ENCODE measurements at regions not wholly inside any gene's neighbourhood (a gene's known extent, or its start where the extent isn't known, plus 50 kb on each side); places are given as distances from the start of the nearest gene placed in this dataset.
"Not testable (repeated sequence)": the region's sequence is repeated elsewhere in the genome, so short reads cannot be mapped to it uniquely, and the experiment has no call there.

DNA sequence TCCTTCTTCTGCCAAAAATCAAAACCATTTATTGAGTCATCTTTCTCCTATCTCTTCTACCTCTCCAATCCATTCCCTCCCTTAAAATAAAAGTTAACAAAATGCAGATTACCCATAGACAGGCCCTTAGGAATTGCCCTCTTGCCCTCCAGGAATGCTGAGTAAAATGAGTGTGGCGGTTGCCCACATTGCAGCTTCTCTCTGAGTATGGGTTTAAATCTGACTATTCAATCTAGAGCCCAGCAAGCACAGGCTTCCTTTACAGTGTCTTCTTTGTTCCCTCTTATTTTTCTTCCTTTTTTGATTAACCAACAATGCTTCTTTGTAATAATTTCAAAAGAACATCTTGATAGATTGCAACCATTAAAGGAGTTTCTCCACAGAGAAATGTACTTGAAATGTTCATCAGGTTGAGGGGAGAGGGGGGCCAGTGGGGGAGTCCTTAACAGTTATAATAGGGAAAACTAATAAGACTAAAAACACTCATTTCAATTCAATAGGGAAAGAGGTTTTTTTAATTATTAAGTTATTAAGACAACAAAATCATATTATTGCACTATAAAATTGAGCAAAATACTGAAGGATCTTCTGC, 135.3 kb upstream of the LMCD1 start:
- DNase-seq, result no peak

DNA sequence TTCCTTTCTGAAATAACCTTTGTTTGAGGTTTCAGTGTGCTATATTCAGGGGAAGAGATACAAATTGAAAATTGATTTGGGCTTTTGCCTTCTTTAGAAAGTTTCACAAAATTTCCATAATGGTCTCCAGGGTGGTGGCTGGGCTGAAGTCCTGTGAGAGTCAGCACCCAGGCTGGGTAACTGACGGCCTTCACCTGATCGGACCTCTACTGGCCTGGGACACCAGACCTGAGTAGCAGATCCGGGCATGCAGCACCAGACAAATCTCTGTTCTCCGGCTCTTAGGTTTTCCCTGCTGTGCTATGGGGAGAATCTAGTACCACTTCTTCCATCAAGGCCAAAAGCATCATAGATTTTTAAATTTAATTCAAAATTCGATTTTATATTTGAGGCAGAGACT, 133.0 kb upstream of the LMCD1 start:
- DNase-seq, result no peak

DNA sequence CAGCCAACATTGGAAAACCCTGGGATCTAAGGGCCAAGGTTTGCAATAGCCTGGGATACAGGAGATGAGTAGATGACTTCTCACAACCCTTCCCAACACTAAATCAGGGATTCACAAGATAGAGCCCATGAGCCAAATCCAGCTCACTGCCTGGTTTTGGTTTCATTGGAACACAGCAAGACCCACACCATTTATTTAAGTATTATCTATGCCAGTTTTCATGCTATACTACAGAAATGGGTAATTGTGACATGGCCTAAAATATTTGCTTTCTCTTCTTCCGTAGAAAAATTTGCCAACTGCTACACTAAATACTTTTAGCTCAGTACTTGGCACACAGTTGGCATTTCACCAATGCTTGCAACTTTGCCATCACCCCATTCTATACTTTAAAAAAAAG, 132.0 kb upstream of the LMCD1 start:
- DNase-seq, result no peak

DNA sequence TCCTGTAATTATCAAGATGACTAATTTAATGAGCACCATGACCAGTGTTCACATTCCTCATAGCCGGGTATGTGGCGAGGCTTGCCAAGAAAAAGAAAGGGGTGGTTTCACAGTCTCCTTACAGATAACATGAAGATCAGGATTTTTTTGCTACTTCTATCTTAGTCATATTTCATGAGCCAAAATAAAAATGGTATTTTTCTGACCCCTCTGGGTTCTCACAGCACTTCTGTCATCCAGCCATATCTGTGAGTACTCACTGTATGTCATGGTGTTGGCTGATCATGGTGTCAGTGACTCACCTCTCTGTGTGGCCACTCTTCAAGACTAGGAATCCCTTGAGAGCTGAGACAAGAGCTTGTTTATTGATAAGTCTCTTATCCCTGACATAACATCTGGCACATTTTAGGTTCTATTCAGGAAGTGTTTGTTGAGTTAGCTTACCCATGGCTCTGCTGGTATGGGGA, 130.5 kb upstream of the LMCD1 start:
- peak; percentile 97 for DNase-seq

DNA sequence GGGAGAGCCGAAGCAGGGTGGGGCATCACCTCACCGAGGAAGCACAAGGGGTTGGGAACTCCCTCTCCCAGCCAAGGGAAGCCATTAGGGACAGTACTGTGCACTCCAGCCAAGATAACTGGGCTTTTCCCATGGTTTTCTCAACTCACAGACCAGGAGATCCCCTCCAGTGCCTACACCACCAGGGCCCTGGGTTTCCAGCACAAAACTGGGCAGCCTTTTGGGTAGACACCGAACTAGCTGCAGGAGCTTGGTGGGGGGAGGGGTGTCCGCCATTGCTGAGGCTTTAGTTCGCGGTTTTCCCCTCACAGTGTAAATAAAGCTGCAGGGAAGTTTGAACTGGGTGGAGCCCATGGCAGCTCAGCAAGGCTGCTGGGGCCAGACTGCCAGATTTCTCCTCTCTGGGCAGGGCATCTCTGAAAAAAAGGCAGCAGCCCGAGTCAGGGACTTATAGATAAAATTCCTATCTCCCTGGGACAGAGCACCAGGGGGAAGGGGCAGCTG, 129.6 kb upstream of the LMCD1 start:
- no peak for DNase-seq

DNA sequence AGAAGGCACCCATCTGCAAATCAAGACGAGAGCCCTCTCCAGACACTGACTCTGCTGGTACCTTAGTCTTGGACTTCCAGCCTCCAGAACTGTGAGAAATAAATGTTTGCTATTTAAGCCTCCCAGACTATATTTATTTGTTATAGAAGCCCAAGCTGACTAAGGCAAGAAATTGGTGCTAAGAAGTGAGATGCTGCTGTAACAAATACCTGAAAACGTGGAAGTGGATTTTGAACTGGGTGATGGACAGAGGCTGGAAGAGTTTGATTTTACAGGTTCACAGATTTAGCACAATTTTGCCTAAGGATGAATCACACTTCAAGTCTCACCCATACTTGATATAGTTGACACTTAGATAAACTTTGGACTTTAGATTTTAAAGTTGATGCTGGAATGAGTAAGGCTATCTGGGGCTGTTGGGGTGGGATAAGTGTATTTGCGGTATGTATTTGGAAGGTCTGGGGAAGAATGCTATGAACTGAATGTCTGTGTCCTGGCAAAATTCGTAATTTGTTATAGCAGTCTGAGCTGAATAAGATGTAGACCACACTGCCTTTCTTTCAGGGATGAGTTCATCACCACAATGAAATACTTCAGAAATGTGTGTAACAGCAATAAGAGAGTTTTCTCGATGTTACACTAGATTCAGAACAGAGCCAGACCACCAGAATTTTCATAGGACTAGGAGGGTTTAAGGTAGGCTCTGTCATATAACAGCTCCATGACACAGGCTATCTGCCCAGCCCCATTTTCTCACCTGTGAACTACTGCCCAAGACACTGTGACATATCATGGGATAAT, 120.5 kb upstream of the LMCD1 start:
- no peak for DNase-seq

DNA sequence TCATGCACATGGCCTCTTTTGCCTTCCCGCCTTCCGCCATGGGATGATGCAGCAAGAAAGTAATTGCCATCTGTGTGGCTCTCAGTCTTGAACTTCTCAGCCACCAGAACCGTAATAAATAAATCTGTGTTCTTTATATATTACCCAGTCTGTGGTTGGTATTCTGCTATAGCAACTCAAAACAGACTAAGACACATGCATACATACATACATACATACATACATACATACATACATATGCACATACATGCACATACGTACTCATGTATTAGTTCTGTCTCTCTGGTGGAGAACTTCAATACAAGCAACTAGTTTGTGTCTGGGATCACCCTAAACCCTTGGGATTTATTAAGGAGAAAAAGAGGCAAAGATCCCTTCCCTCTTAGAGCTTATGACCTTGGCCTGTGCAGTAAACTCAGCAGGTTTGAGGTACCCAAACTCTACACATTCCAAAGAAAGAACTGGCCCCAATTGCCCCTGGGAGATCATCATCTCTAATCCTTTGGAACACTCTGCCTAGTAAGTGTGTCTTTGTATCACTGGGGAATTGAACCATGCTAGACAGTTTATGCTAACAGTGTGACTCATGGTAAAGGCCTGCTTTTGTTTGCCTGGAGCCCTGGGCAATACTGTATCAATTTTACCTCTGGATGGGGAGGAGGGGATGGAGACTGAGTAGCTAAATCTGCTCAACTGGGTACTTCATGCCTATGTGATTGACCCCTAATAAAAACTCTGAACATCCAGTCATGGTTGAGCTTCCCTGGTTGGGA, 115.6 kb upstream of the LMCD1 start:
- peak; percentile 61 for DNase-seq

DNA sequence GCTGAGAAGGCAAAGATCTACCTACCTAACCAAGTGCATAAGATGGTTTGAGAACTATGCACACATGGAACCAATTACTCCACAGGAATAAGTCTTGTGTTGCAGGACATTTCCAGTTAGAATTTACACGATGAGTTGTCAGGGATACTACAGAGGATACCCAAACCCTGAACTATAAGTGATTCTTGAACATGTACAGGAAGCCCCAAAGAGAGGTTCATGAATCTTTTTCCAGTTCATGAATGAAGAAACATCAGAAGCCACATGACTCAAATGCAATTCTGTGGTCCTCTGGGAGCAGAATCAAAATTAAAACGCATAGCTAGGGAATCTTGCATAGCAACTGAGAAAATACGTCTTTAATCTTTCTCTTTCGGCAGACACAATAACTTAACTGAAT, 114.1 kb upstream of the LMCD1 start:
- DNase-seq, result peak; percentile 58

DNA sequence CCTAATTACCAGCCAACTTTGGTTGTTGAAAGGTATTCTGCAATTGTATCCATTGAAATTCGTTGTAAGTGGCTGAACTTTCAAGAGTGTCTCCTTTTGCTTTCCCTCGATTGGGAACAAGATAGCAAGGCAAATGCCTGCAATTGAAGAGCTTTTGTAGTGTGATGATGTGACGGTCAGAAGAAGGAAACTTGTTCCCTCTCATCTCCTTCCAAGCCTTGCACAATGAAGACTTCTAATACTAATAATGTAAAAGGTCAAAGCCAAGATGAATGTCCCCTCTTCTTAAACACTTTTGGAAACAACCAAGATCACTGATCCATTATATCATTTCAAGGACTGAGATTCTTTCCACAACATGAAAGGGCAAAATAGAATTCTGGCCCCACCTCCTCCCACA, 101.9 kb upstream of the LMCD1 start:
- no peak for DNase-seq

DNA sequence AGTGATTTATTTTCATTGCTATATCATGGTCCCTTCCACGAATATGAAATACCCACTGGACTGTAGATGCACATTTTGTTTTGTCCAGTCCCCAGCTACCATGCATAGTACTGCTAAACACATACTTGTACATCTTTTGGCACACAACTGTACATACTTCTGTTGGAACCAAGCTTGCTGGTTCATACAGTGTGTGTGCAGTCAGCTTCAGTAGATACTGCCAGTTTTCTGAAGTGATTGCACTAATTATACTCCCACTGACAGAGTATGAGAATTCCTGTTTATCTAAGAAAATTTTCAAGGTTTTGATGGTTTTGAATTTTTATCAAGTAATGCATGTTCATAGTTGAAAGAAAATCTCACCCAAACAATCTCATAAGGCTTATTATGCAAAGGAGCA, 100.7 kb upstream of the LMCD1 start:
- no peak for DNase-seq

DNA sequence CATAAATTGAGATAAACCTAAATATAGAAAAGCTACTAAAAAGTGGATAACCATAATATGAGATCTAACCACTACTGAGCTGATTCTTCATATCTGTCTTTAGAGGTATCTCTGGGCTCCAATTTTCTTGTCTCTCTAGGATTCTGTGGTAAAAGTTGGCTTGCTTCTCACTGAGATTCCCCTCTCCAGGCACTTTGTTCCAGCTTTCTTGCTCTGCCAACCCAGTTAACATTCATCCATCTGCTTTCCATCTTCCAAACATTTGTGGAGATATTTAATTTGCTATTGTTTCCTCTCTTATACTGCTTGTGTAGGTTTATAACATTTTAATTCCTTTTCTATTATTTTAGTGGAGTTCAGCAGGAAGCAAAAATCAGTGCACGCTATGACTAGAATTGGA, 97.6 kb upstream of the LMCD1 start:
- DNase-seq, result no peak

DNA sequence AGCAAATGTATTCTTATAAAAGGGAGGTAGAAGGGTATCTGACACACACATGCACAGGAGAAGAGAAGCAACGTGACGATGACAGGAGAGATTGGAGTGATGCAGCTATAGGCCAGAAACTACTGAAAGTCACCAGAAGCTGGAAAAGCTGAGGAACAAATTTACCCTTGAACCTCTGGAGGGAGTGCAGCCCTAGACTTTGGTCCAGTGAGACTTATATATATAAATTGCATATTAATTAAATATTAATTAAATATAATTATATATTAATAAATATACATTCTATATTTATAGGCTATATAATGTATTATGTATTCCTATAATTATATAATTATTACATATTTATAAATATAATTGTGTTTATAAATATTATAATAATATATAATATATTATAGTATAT, 96.5 kb upstream of the LMCD1 start:
- DNase-seq, result no peak

DNA sequence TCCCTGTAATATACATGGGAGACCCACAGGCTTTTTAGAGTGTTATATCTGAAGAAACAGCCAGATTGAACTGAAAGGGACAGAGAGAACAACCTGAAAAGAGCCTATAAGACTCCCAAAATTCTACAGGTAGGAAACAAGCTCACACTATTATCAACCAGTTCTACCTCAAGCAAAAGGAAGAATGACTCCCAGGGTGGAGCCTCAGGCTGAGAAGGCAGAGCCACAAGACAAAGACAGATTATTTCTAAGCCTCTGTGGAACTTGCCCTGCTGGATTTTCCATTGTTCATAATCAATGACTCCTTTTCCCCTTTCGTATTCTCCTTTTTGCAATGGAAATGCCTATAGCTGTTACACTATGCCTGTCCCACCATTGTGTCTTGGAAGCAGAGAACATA, 95.1 kb upstream of the LMCD1 start:
- DNase-seq, result no peak

DNA sequence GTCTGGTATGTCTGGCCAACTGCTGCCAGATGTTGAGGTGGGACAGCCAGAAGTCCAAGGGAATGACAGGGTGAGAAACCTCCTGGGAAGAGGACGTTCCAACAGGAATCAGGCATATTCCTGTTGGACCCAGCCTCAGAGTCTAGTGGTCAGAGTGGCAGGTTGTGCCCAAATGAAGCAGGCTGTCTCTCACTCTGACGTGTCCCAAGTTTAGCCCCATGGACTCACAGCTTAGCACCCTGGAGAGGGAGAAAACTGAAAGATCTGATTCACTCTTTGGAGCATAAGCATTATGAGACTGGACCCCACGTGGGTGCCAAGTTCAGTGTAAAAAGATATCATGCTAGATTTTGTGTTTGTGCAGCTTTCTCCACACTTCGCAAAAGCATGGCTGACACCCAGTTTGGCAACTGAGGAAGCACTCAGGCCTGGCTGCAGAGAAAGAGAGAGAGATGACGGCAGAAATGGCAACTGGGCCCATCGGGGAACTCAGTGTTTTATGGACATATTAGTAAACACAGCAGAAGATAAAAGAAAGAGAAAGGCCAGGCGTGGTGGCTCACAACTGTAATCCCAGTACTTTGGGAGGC, 88.2 kb upstream of the LMCD1 start:
- DNase-seq, result no peak

DNA sequence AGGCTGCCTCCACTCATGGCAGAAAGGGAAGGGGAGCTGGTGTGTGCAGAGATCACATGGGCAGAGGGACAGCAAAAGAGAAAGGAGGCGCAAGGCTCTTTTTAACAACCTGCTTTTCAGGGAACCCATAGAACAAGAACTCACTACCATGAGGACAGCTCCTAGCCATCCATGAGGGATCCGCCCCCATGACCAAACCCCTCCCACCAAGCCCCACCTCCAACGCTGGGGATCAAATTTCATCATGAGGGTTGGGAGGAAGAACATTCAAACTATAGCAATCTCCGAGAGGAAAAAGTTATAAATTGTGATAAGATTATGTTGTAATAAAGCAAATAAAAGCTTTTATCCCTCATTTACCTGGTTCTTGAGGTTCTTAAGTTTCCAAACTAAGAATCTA, 84.7 kb upstream of the LMCD1 start:
- no peak for DNase-seq

DNA sequence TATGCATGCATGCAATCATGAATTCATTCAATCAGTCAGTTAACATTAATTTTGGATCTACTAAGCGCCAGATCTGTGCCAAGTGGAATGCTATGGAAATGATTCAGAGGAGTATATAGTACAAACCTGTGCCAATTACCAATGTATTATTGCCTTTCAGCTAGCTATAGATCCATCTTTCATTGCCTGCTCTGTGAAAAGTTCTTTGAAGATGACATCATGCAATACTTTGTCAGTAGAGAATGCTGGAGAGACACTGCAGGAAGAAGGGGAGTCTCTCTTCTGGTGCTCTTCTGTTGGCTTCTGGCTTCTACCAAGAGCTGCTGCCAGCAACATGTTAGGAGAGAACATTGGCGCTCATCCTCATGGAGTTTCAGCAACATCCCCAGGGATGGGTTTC, 81.0 kb upstream of the LMCD1 start:
- peak; percentile 63 for DNase-seq

DNA sequence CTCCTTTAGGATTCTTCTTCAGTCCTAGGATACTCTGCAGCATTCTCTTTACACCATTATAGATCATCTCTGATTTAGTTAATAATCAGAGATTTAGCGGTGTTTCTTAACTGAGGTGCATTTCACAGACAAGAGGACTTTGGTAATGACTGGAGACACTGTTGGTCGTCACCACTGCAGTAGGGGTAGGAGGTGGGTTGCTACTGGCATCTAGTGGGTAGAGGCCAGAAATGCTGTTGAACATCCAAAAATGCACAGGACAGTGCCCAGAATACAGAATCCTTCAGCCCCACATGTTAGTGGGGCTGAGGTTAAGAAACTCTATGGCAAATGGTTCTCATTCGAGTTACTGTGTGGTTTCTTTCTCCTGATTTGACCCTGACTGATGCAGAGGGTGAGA, 80.4 kb upstream of the LMCD1 start:
- DNase-seq, result no peak

DNA sequence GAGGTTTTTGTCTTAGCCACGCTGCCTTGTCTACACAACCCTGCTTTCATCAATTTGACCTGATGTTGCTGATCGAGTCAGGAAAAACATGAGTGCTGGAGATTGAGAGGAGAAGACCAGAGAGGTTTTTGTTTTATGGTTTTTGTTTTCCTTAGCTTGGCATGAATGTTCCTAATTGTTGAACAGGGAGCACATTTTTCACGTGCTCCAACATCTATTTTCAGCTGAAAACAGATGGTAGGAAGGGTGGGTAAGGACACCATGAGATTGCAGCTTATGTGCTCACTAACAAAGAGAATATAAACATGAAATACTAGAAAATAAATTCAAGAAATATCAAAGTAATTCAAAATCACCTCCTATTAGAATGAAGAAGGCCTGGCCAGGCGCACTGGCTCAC, 79.9 kb upstream of the LMCD1 start:
- DNase-seq, result no peak

DNA sequence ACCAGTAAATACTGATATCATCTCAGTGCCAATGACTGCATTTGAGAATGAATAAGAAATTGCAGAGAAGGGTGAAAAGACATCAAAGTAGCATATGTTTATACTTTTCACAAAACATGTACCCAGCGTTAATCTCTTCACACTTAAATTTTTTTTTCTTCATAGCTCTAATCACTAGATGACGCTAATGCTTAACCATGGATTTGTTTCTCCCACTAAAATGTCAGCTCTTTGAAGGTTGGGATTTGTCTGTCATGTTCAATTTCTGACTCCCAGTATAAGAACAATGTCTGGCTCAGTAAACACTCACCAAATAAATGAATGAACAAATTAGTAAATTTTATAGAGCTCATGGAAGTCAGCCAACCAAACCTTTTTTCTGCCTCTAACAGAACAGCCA, 78.3 kb upstream of the LMCD1 start:
- DNase-seq, result no peak

DNA sequence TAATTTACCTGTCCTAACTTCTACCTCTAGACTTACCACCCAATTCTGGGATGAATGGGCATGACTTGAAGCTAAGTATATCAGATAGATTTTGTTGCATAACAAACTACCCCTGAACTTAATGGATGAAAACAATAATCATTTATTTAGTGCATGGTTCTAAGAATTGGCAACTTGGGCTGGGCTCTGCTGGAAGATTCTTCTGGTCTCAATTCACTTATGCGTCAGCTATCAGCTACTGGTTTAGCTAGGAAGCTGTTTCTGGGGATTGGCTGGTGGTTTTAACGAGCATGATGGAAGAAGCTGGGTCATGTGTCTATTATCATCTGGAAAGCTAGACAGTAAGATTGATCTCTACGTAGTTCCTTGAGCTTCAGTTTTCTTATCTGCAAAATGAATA, 77.3 kb upstream of the LMCD1 start:
- no peak for DNase-seq

DNA sequence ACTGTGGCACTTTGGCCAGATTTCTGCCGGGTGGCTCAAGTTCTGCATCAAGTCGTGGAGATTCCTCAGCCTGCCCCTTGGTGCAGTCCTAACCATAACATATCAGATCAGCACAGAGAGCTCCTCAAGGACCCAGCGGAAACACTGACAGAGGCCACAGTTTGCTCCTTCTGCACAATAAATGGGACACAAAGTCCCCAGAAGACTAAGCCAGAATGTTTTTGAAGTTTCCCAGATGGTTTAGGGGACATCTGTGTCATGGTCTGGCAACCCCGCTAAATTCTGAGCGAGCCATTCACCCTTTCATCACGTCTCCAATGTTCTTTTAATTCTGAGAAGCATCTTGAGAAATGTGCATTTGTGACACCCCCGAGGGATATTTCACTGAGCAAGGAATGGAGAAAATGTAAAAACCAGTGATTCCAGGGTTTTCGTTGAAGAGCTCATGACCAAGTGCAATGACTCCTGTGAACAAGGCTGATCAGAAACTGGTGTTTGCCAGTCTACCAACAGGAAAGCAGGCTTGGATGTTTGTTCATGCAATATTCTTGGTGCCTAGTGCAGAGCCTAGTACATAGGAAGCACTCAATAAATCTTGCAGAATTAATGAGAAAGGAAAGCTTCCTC, 64.8 kb upstream of the LMCD1 start:
- DNase-seq, result no peak

DNA sequence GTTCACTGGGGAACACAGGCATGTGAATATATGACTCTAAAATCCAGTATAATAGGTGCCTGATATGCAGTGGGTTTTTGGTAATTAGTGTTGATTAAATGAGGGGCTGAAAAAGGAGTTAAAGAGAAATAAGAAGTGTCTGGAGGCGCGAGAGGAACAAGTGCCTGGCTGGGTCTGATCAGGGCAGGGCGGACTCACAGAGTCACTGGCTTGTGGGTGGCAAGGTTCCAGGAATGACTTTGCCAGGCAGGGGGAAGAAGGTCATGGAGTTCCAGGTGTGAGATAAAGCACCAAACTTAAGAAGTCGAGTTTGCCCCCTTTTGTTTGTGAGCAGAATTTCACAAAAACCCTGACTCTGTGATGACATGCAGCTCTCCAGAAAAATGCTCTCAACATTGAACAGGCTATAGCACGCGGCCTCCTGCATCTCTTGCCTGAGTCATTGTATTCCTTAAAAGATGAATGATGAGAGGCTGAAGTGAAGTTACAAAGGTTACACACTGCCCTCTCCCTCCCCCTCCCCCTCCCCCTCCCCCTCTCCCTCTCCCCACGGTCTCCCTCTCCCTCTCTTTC, 63.0 kb upstream of the LMCD1 start:
- no peak for DNase-seq

DNA sequence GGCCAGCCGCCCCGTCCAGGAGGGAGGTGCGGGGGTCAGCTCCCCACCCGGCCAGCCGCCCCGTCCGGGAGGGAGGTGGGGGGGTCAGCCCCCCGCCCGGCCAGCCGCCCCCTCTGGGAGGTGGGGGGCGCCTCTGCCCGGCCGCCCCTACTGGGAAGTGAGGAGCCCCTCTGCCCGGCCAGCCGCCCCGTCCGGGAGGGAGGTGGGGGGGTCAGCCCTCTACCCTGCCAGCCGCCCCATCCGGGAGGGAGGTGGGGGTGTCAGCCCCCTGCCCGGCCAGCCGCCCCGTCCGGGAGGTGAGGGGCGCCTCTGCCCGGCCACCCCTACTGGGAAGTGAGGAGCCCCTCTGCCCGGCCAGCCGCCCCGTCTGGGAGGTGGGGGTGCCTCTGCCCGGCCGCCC, 61.5 kb upstream of the LMCD1 start:
- DNase-seq, result not testable (repeated sequence)
